GM23338 (cell line): ENCODE measurements at regions not wholly inside any gene's neighbourhood (a gene's known extent, or its start where the extent isn't known, plus 50 kb on each side); places are given as distances from the start of the nearest gene placed in this dataset.

Experiments
- ATAC-seq: fragments of 200-7000 bp; cut with Tn5 transposase; 3 replicates; pipeline ENCODE4 v1.9.1; 2020
- DNase-seq: peaks from one replicate; pipeline ENCODE4 v3.0.0-alpha.2; 2015; ENCODE audit warnings: low spot score
- H2AFZ ChIP-seq: fragments of 200-600 bp; sonication (generic); 2 replicates; pipeline ENCODE4 v1.8.0; 2016; ENCODE audit warnings: antibody characterized with exemption, mild to moderate bottlenecking, moderate library complexity
- H3F3A ChIP-seq: fragments of 200-600 bp; sonication (generic); replicated peaks from 2 replicates; pipeline ENCODE4 v1.8.0; 2017; ENCODE audit warnings: antibody characterized with exemption, mixed run types, low read depth
- H3K27ac ChIP-seq: fragments of 200-600 bp; sonication (generic); 2 replicates; pipeline ENCODE4 v1.6.1; 2016; ENCODE audit warnings: low read depth
- H3K27me3 ChIP-seq: fragments of 200-600 bp; sonication (generic); 2 replicates; pipeline ENCODE4 v1.8.0; 2016; ENCODE audit warnings: mild to moderate bottlenecking, mixed run types, moderate library complexity; ENCODE audit not compliant: insufficient read depth
- H3K36me3 ChIP-seq: fragments of 200-600 bp; sonication (generic); 2 replicates; pipeline ENCODE4 v1.8.0; 2016; ENCODE audit warnings: mild to moderate bottlenecking; ENCODE audit not compliant: insufficient read depth
- H3K4me1 ChIP-seq: fragments of 200-600 bp; sonication (generic); 2 replicates; pipeline ENCODE4 v1.8.0; 2016; ENCODE audit warnings: mild to moderate bottlenecking, moderate library complexity; ENCODE audit not compliant: insufficient read depth
- H3K4me2 ChIP-seq: fragments of 200-600 bp; sonication (generic); 2 replicates; pipeline ENCODE4 v1.7.1; 2017; ENCODE audit warnings: mixed run types
- H3K4me3 ChIP-seq: fragments of 200-600 bp; sonication (generic); 2 replicates; pipeline ENCODE4 v1.6.1; 2016; ENCODE audit warnings: mixed run types
- H3K79me2 ChIP-seq: fragments of 200-600 bp; sonication (generic); replicated peaks from 2 replicates; pipeline ENCODE4 v1.8.0; 2017; ENCODE audit warnings: mild to moderate bottlenecking; ENCODE audit not compliant: insufficient read depth
- H3K9me2 ChIP-seq: fragments of 200-600 bp; sonication (generic); 2 replicates; pipeline ENCODE4 v1.8.0; 2017; ENCODE audit not compliant: insufficient read depth
- H4K20me1 ChIP-seq: fragments of 200-600 bp; sonication (generic); replicated peaks from 2 replicates; pipeline ENCODE4 v1.8.0; 2017; ENCODE audit warnings: mild to moderate bottlenecking; ENCODE audit not compliant: insufficient read depth
- H3K27ac Mint-ChIP-seq: 2 replicates; pipeline ENCODE4 v1.8.0; 2020; ENCODE audit warnings: inconsistent platforms, mild to moderate bottlenecking, moderate library complexity, mixed read lengths
- H3K27me3 Mint-ChIP-seq: 3 replicates; pipeline ENCODE4 v1.8.0; 2022; ENCODE audit warnings: low read depth, mild to moderate bottlenecking, moderate library complexity, mixed read lengths, inconsistent platforms; ENCODE audit not compliant: insufficient read depth, poor library complexity
- H3K36me3 Mint-ChIP-seq: 3 replicates; pipeline ENCODE4 v1.8.0; 2021; ENCODE audit warnings: low read depth, mild to moderate bottlenecking, inconsistent platforms, moderate library complexity, mixed read lengths
- H3K4me1 Mint-ChIP-seq: 3 replicates; pipeline ENCODE4 v1.8.0; 2020; ENCODE audit warnings: mild to moderate bottlenecking, inconsistent platforms, mixed read lengths
- H3K4me3 Mint-ChIP-seq: 3 replicates; pipeline ENCODE4 v1.8.0; 2021; ENCODE audit warnings: moderate library complexity, mild to moderate bottlenecking, inconsistent platforms, mixed read lengths
- H3K9me3 Mint-ChIP-seq: 3 replicates; pipeline ENCODE4 v1.8.0; 2020; ENCODE audit warnings: moderate library complexity, mild to moderate bottlenecking, inconsistent platforms, mixed read lengths
- CREB1 ChIP-seq: fragments of 250-450 bp; sonication (Bioruptor Pico); IDR thresholded peaks from 2 replicates; pipeline ENCODE4 v1.5.0; 2020; ENCODE audit warnings: low read depth, mild to moderate bottlenecking, moderate library complexity
- CTCF ChIP-seq, 2 experiments: fragments of 200-600 bp in 1 of 2; sonication (generic) in 1 of 2; conservative IDR thresholded peaks; 2 replicates each; pipeline versions ENCODE4 v1.5.1 to v1.6.1; 2016 to 2017; ENCODE audit warnings: antibody characterized with exemption in 2 of 2, low read depth in 2 of 2, mild to moderate bottlenecking in 2 of 2, moderate library complexity in 1 of 2
- EZH2 ChIP-seq: fragments of 200-600 bp; sonication (generic); IDR thresholded peaks from one replicate; pipeline ENCODE4 v1.8.0; 2017; ENCODE audit warnings: antibody characterized with exemption, mild to moderate bottlenecking, low read depth; ENCODE audit not compliant: unreplicated experiment
- EZH2phosphoT487 ChIP-seq: fragments of 200-600 bp; sonication (generic); IDR thresholded peaks from one replicate; pipeline ENCODE4 v1.8.1; 2018; ENCODE audit warnings: antibody characterized with exemption; ENCODE audit not compliant: unreplicated experiment
- JUNB ChIP-seq: IDR thresholded peaks from one replicate; pipeline ENCODE4 v1.6.1; 2016; ENCODE audit warnings: antibody characterized with exemption; ENCODE audit not compliant: unreplicated experiment
- NANOG ChIP-seq: IDR thresholded peaks from 2 replicates; pipeline ENCODE4 v1.6.1; 2016; ENCODE audit warnings: antibody characterized with exemption, borderline replicate concordance
- POLR2AphosphoS5 ChIP-seq: IDR thresholded peaks from 2 replicates; pipeline ENCODE4 v1.6.1; 2016; ENCODE audit warnings: antibody characterized with exemption, low read depth
- REST ChIP-seq: IDR thresholded peaks from one replicate; pipeline ENCODE4 v1.6.1; 2018; ENCODE audit warnings: antibody characterized with exemption; ENCODE audit not compliant: unreplicated experiment
- STAT1 ChIP-seq: IDR thresholded peaks from one replicate; pipeline ENCODE4 v1.6.1; 2016; ENCODE audit warnings: antibody characterized with exemption; ENCODE audit not compliant: unreplicated experiment
- ZNF114 ChIP-seq: fragments of 250-450 bp; sonication (Bioruptor Pico); IDR thresholded peaks from 2 replicates; pipeline ENCODE4 v1.5.0; 2020; ENCODE audit warnings: mild to moderate bottlenecking, moderate library complexity
- ZNF331 ChIP-seq: fragments of 250-450 bp; sonication (Bioruptor Pico); IDR thresholded peaks from 2 replicates; pipeline ENCODE4 v1.5.0; 2020; ENCODE audit warnings: low read depth, mild to moderate bottlenecking, moderate library complexity
- TF ChIP-seq, protein P1 (sequence below): IDR thresholded peaks from 2 replicates; pipeline ENCODE4 v1.6.1; 2016; ENCODE audit warnings: antibody characterized with exemption
- TF ChIP-seq, protein P2 (sequence below): fragments of 250-450 bp; sonication (Bioruptor Pico); IDR thresholded peaks from 2 replicates; pipeline ENCODE4 v1.5.0; 2020; ENCODE audit warnings: mild to moderate bottlenecking, moderate library complexity

DNA sequence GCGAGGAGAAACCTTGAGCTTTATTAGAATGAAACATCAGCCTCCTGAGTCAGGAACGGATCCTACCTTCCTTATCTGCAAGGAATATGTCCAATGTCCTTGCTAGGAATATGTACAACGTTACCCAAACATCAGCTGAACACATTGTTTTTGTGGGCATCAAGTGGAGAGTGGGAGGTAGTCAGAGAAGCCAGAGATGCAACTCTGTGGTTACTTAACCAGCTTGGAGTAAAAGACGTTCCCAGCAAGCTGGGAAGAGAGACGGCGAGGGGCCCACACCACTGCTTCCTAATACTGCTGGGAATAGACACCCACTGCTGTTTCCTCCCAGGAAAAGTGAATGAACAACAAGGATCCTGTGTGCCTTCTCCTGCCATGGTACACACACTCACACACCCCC lies 64.3 kb downstream of the PABIR2 start:
- no peak for ATAC-seq
- peaks cover 3% of the 10 kb centered on the region for H3K27me3 Mint-ChIP-seq
- no peak overlapping the region for H3K27ac Mint-ChIP-seq
- no peaks in the 10 kb centered on the region for H3K9me3 Mint-ChIP-seq
- no peak overlapping the region for H2AFZ ChIP-seq
- no peak overlapping the region for H3K4me3 ChIP-seq
- H3K27ac ChIP-seq = no peak overlapping the region
- no peak for DNase-seq
- H4K20me1 ChIP-seq = no peaks in the 10 kb centered on the region
- no peaks in the 10 kb centered on the region for H3K9me2 ChIP-seq
- no peaks in the 10 kb centered on the region for H3K36me3 Mint-ChIP-seq
- TF ChIP-seq STAT1 = no peak
- no peak for TF ChIP-seq REST
- no peak for TF ChIP-seq ZNF331 (CRISPR knock-in tag)
- no peak for TF ChIP-seq ZNF114 (CRISPR knock-in tag)
- no peak for TF ChIP-seq CTCF (conservative IDR thresholded peaks at IDR 0.05; ENCODE audit: low read depth in 2 of 2)
- no peak for TF ChIP-seq NANOG
- TF ChIP-seq, protein P1, sequence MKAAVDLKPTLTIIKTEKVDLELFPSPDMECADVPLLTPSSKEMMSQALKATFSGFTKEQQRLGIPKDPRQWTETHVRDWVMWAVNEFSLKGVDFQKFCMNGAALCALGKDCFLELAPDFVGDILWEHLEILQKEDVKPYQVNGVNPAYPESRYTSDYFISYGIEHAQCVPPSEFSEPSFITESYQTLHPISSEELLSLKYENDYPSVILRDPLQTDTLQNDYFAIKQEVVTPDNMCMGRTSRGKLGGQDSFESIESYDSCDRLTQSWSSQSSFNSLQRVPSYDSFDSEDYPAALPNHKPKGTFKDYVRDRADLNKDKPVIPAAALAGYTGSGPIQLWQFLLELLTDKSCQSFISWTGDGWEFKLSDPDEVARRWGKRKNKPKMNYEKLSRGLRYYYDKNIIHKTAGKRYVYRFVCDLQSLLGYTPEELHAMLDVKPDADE = no peak
- TF ChIP-seq EZH2 = no peak
- no peak for TF ChIP-seq EZH2phosphoT487
- no peak for TF ChIP-seq CREB1 (CRISPR knock-in tag)
- TF ChIP-seq POLR2AphosphoS5 = no peak
- TF ChIP-seq JUNB = no peak
- TF ChIP-seq, protein P2, sequence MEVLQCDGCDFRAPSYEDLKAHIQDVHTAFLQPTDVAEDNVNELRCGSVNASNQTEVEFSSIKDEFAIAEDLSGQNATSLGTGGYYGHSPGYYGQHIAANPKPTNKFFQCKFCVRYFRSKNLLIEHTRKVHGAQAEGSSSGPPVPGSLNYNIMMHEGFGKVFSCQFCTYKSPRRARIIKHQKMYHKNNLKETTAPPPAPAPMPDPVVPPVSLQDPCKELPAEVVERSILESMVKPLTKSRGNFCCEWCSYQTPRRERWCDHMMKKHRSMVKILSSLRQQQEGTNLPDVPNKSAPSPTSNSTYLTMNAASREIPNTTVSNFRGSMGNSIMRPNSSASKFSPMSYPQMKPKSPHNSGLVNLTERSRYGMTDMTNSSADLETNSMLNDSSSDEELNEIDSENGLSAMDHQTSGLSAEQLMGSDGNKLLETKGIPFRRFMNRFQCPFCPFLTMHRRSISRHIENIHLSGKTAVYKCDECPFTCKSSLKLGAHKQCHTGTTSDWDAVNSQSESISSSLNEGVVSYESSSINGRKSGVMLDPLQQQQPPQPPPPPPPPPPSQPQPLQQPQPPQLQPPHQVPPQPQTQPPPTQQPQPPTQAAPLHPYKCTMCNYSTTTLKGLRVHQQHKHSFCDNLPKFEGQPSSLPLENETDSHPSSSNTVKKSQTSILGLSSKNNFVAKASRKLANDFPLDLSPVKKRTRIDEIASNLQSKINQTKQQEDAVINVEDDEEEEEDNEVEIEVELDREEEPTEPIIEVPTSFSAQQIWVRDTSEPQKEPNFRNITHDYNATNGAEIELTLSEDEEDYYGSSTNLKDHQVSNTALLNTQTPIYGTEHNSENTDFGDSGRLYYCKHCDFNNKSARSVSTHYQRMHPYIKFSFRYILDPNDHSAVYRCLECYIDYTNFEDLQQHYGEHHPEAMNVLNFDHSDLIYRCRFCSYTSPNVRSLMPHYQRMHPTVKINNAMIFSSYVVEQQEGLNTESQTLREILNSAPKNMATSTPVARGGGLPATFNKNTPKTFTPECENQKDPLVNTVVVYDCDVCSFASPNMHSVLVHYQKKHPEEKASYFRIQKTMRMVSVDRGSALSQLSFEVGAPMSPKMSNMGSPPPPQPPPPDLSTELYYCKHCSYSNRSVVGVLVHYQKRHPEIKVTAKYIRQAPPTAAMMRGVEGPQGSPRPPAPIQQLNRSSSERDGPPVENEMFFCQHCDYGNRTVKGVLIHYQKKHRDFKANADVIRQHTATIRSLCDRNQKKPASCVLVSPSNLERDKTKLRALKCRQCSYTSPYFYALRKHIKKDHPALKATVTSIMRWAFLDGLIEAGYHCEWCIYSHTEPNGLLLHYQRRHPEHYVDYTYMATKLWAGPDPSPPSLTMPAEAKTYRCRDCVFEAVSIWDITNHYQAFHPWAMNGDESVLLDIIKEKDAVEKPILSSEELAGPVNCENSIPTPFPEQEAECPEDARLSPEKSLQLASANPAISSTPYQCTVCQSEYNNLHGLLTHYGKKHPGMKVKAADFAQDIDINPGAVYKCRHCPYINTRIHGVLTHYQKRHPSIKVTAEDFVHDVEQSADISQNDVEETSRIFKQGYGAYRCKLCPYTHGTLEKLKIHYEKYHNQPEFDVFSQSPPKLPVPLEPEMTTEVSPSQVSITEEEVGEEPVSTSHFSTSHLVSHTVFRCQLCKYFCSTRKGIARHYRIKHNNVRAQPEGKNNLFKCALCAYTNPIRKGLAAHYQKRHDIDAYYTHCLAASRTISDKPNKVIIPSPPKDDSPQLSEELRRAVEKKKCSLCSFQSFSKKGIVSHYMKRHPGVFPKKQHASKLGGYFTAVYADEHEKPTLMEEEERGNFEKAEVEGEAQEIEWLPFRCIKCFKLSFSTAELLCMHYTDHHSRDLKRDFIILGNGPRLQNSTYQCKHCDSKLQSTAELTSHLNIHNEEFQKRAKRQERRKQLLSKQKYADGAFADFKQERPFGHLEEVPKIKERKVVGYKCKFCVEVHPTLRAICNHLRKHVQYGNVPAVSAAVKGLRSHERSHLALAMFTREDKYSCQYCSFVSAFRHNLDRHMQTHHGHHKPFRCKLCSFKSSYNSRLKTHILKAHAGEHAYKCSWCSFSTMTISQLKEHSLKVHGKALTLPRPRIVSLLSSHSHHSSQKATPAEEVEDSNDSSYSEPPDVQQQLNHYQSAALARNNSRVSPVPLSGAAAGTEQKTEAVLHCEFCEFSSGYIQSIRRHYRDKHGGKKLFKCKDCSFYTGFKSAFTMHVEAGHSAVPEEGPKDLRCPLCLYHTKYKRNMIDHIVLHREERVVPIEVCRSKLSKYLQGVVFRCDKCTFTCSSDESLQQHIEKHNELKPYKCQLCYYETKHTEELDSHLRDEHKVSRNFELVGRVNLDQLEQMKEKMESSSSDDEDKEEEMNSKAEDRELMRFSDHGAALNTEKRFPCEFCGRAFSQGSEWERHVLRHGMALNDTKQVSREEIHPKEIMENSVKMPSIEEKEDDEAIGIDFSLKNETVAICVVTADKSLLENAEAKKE (CRISPR knock-in tag) = no peak
- no peak overlapping the region for H3K4me2 ChIP-seq
- H3F3A ChIP-seq = no peaks in the 10 kb centered on the region
- no peaks in the 10 kb centered on the region for H3K79me2 ChIP-seq
- H3K36me3 ChIP-seq = no peaks in the 10 kb centered on the region
- H3K27me3 ChIP-seq = no peaks in the 10 kb centered on the region
- H3K4me1 Mint-ChIP-seq = peaks cover 22% of the 10 kb centered on the region
- H3K4me3 Mint-ChIP-seq = no peak overlapping the region
- H3K4me1 ChIP-seq = peaks cover 6% of the 10 kb centered on the region; the same call in 1 of the 2 replicates
